ENCODE measurements at regions not wholly inside any gene's neighbourhood (a gene's known extent, or its start where the extent isn't known, plus 50 kb on each side); places are given as distances from the start of the nearest gene placed in this dataset.

- no peak overlapping the region for H2AFZ ChIP-seq (ENCODE audit: insufficient read depth, low read depth, low read length, poor library complexity, severe bottlenecking)
- no peak for ATAC-seq (ENCODE audit: low read depth)
Observed at GRCh38 chr2:17289669-17290068, 228.6 kb downstream of the RAD51AP2 start.

GRCh38 chr2:17287183-17287582 is 231.1 kb downstream of the RAD51AP2 start:
- Histone ChIP-seq H3K9ac (ENCODE audit: low read length) (no peak overlapping the region), H3K79me2 (ENCODE audit: control insufficient read depth, insufficient read depth, low read length) (no peaks in the 10 kb centered on the region), H3K27me3 (replicated peaks in 1 of 4; ENCODE audit: control extremely low read depth in 1 of 4, control insufficient read depth in 3 of 4, insufficient read depth in 4 of 4, low read length in 3 of 4) (no peaks in the 10 kb centered on the region), H4K20me1 (ENCODE audit: control insufficient read depth, insufficient read depth, low read length, poor library complexity, severe bottlenecking) (no peaks in the 10 kb centered on the region), H3K4me2 (replicated peaks; ENCODE audit: low read depth, low read length, poor library complexity, severe bottlenecking) (no peak overlapping the region), H3K9me3 (ENCODE audit: control extremely low read depth in 1 of 3, control insufficient read depth in 2 of 3, insufficient read depth in 1 of 3, low read length in 2 of 3) (no peaks in the 10 kb centered on the region), H3K36me3 (replicated peaks in 1 of 2; ENCODE audit: control extremely low read depth in 1 of 2, control insufficient read depth in 1 of 2, extremely low read depth in 1 of 2, insufficient read depth in 2 of 2, low read length in 1 of 2) (no peaks in the 10 kb centered on the region), H3K27ac (ENCODE audit: low read length in 2 of 2) (no peak overlapping the region), H3K4me1 (ENCODE audit: control insufficient read depth in 2 of 2, insufficient read depth in 2 of 2, low read length in 2 of 2) (no peaks in the 10 kb centered on the region), H3K4me3 (ENCODE audit: control extremely low read depth in 1 of 5, extremely low read depth in 1 of 5, insufficient read depth in 1 of 5, low read depth in 2 of 5, low read length in 4 of 5) (no peak overlapping the region), H2AFZ (ENCODE audit: insufficient read depth, low read depth, low read length, poor library complexity, severe bottlenecking) (no peak overlapping the region)
- H3K4me1 Mint-ChIP-seq: peaks cover 3% of the 10 kb centered on the region
- H3K27ac Mint-ChIP-seq: no peak overlapping the region
- DNase-seq (no peak), ATAC-seq (ENCODE audit: low read depth) (no peak)
- ChIA-PET CTCF (no interaction called here), POLR2A (no interaction called here)
- H3K4me3 Mint-ChIP-seq: no peak overlapping the region
- H3K9me3 Mint-ChIP-seq (ENCODE audit: insufficient read depth): no peaks in the 10 kb centered on the region
- TF ChIP-seq CTCF (IDR thresholded peaks at IDR 0.05): no peak
- no peak for TF ChIP-seq EZH2 (IDR thresholded peaks at IDR 0.05; ENCODE audit: borderline replicate concordance, insufficient read depth, low read depth, low read length, poor library complexity, severe bottlenecking)
- WGBS (ENCODE audit: insufficient coverage): no CpG with 5 or more reads among the region's 1 CpG
- H3K27me3 Mint-ChIP-seq: peaks cover 3% of the 10 kb centered on the region
- intact Hi-C loops (cut with micrococcal nuclease): no loop called here

More at GRCh38 chr2:17289669-17290068, 228.6 kb downstream of the RAD51AP2 start:
- Mint-ChIP-seq H3K4me3 (no peak overlapping the region), H3K27ac (no peak overlapping the region), H3K4me1 (peaks cover 3% of the 10 kb centered on the region), H3K27me3 (peaks cover 3% of the 10 kb centered on the region), H3K9me3 (ENCODE audit: insufficient read depth) (no peaks in the 10 kb centered on the region)
- H3K27ac ChIP-seq (ENCODE audit: low read length in 2 of 2): no peak overlapping the region
- H3K36me3 ChIP-seq (replicated peaks in 1 of 2; ENCODE audit: control extremely low read depth in 1 of 2, control insufficient read depth in 1 of 2, extremely low read depth in 1 of 2, insufficient read depth in 2 of 2, low read length in 1 of 2): no peaks in the 10 kb centered on the region
- H3K4me2 ChIP-seq (replicated peaks; ENCODE audit: low read depth, low read length, poor library complexity, severe bottlenecking): no peak overlapping the region
- DNase-seq: no peak
- no peak overlapping the region for H3K9ac ChIP-seq (ENCODE audit: low read length)
- TF ChIP-seq EZH2 (IDR thresholded peaks at IDR 0.05; ENCODE audit: borderline replicate concordance, insufficient read depth, low read depth, low read length, poor library complexity, severe bottlenecking): no peak
- no peaks in the 10 kb centered on the region for H3K9me3 ChIP-seq (ENCODE audit: control extremely low read depth in 1 of 3, control insufficient read depth in 2 of 3, insufficient read depth in 1 of 3, low read length in 2 of 3)
- H3K79me2 ChIP-seq (ENCODE audit: control insufficient read depth, insufficient read depth, low read length): no peaks in the 10 kb centered on the region
- ChIA-PET POLR2A (no interaction called here), CTCF (no interaction called here)
- H3K4me3 ChIP-seq (ENCODE audit: control extremely low read depth in 1 of 5, extremely low read depth in 1 of 5, insufficient read depth in 1 of 5, low read depth in 2 of 5, low read length in 4 of 5): no peak overlapping the region
- no peaks in the 10 kb centered on the region for H4K20me1 ChIP-seq (ENCODE audit: control insufficient read depth, insufficient read depth, low read length, poor library complexity, severe bottlenecking)
- no peaks in the 10 kb centered on the region for H3K4me1 ChIP-seq (ENCODE audit: control insufficient read depth in 2 of 2, insufficient read depth in 2 of 2, low read length in 2 of 2)
- intact Hi-C loops (cut with micrococcal nuclease): no loop called here
- H3K27me3 ChIP-seq (replicated peaks in 1 of 4; ENCODE audit: control extremely low read depth in 1 of 4, control insufficient read depth in 3 of 4, insufficient read depth in 4 of 4, low read length in 3 of 4): no peaks in the 10 kb centered on the region
- WGBS (ENCODE audit: insufficient coverage): no CpG with 5 or more reads among the region's 3 CpGs
